IMR-90 (cell line): ENCODE measurements at regions not wholly inside any gene's neighbourhood (a gene's known extent, or its start where the extent isn't known, plus 50 kb on each side); places are given as distances from the start of the nearest gene placed in this dataset.

ENCODE experiments used
- ATAC-seq: fragments of 200-7000 bp; cut with Tn5 transposase; 2 replicates; pipeline ENCODE4 v1.9.1; 2020; ENCODE audit warnings: low read depth, mild to moderate bottlenecking, moderate library complexity
- BruUV-seq: library from RNA; stranded (reverse); fragments of 400-500 nt; replicated peaks from 2 replicates; lab custom pipeline; 2021; lab: Mats Ljungman, UMichigan
- CTCF ChIA-PET: fragments of 300-600 bp; formaldehyde crosslinking; extraction: SDS; loops from one replicate; lab custom pipeline; 2021; ENCODE audit warnings: antibody characterized with exemption; lab: Yijun Ruan, JAX
- POLR2A ChIA-PET: fragments of 300-600 bp; sonication (Branson Sonifier 250); formaldehyde crosslinking; loops from one replicate; lab custom pipeline; 2022; ENCODE audit warnings: antibody characterized with exemption; ENCODE audit not compliant: unreplicated experiment; lab: Charles Lee
- DNase-seq: peaks from one replicate; pipeline ENCODE4 v3.0.0; 2013
- H2AFZ ChIP-seq: replicated peaks from 2 replicates; pipeline ENCODE3; 2013; ENCODE audit warnings: low read length, mild to moderate bottlenecking; ENCODE audit not compliant: poor library complexity
- H2AK5ac ChIP-seq: 2 replicates; pipeline ENCODE4 v1.6.1; 2013; ENCODE audit warnings: low read depth, low read length, inconsistent platforms
- H2AK9ac ChIP-seq: replicated peaks from 2 replicates; pipeline ENCODE3; 2013; ENCODE audit warnings: mild to moderate bottlenecking, low read depth, low read length, moderate library complexity; ENCODE audit not compliant: poor library complexity
- H2BK120ac ChIP-seq: 2 replicates; pipeline ENCODE4 v1.6.1; 2013; ENCODE audit warnings: low read depth, low read length, inconsistent platforms
- H2BK15ac ChIP-seq: 3 replicates; pipeline ENCODE4 v1.6.1; 2013; ENCODE audit warnings: low read depth, low read length, inconsistent platforms
- H2BK20ac ChIP-seq: 2 replicates; pipeline ENCODE4 v1.6.1; 2013; ENCODE audit warnings: low read depth, mild to moderate bottlenecking, inconsistent platforms, low read length, moderate library complexity
- H2BK5ac ChIP-seq: 2 replicates; pipeline ENCODE4 v1.6.1; 2013; ENCODE audit warnings: mild to moderate bottlenecking, low read depth, low read length, inconsistent platforms; ENCODE audit not compliant: poor library complexity, severe bottlenecking
- H3K14ac ChIP-seq: replicated peaks from 2 replicates; pipeline ENCODE4 v1.6.1; 2013; ENCODE audit warnings: low read depth, low read length, inconsistent platforms
- H3K18ac ChIP-seq: 2 replicates; pipeline ENCODE4 v1.6.1; 2013; ENCODE audit warnings: low read depth, low read length, control low read depth
- H3K23ac ChIP-seq: 2 replicates; pipeline ENCODE4 v1.6.1; 2013; ENCODE audit warnings: low read depth, low read length, inconsistent platforms
- H3K27ac ChIP-seq: 2 replicates; pipeline ENCODE4 v1.5.1; 2013; ENCODE audit warnings: mild to moderate bottlenecking, control low read depth, low read length; ENCODE audit not compliant: insufficient read depth
- H3K27me3 ChIP-seq: 2 replicates; pipeline ENCODE4 v1.6.1; 2013; ENCODE audit warnings: low read length; ENCODE audit not compliant: control insufficient read depth, insufficient read depth
- H3K36me3 ChIP-seq: 2 replicates; pipeline ENCODE4 v1.6.1; 2013; ENCODE audit warnings: low read length, mixed read lengths; ENCODE audit not compliant: control insufficient read depth, insufficient read depth
- H3K4ac ChIP-seq: 2 replicates; pipeline ENCODE4 v1.6.1; 2013; ENCODE audit warnings: low read depth, low read length, inconsistent platforms
- H3K4me1 ChIP-seq: 2 replicates; pipeline ENCODE4 v1.6.1; 2013; ENCODE audit warnings: low read length, mixed read lengths; ENCODE audit not compliant: control insufficient read depth, insufficient read depth
- H3K4me2 ChIP-seq: 2 replicates; pipeline ENCODE4 v1.6.1; 2013; ENCODE audit warnings: low read depth, mild to moderate bottlenecking, control low read depth, low read length, moderate library complexity
- H3K4me3 ChIP-seq: 2 replicates; pipeline ENCODE4 v1.5.1; 2013; ENCODE audit warnings: low read depth, mild to moderate bottlenecking, control low read depth, low read length, moderate library complexity; ENCODE audit not compliant: insufficient read depth
- H3K56ac ChIP-seq: 2 replicates; pipeline ENCODE4 v1.6.1; 2013; ENCODE audit warnings: low read length, inconsistent platforms; ENCODE audit not compliant: insufficient read depth; ENCODE audit errors: extremely low read depth
- H3K79me1 ChIP-seq, 2 experiments: 2 replicates each; pipeline ENCODE4 v1.6.1; 2013; ENCODE audit warnings: low read length in 2 of 2, inconsistent platforms in 1 of 2, low read depth in 1 of 2
- H3K9ac ChIP-seq: 2 replicates; pipeline ENCODE4 v1.6.1; 2013; ENCODE audit warnings: low read depth, low read length, control low read depth
- H3K9me1 ChIP-seq: 2 replicates; pipeline ENCODE4 v1.6.1; 2013; ENCODE audit warnings: low read length, inconsistent platforms; ENCODE audit not compliant: insufficient read depth
- H3K9me3 ChIP-seq: 2 replicates; pipeline ENCODE4 v1.6.1; 2013; ENCODE audit warnings: low read length; ENCODE audit not compliant: control insufficient read depth, insufficient read depth
- H4K20me1 ChIP-seq: 2 replicates; pipeline ENCODE4 v1.6.1; 2013; ENCODE audit warnings: low read length, inconsistent platforms; ENCODE audit not compliant: insufficient read depth
- H4K5ac ChIP-seq: 2 replicates; pipeline ENCODE4 v1.6.1; 2013; ENCODE audit warnings: mild to moderate bottlenecking, low read depth, low read length, control low read depth
- H4K8ac ChIP-seq, 2 experiments: 2 replicates each; pipeline ENCODE4 v1.6.1; 2013; ENCODE audit warnings: low read depth in 2 of 2, low read length in 2 of 2, control low read depth in 1 of 2, inconsistent platforms in 1 of 2
- H4K91ac ChIP-seq: 2 replicates; pipeline ENCODE4 v1.6.1; 2013; ENCODE audit warnings: low read depth, low read length, inconsistent platforms; ENCODE audit not compliant: insufficient read depth
- BHLHE40 ChIP-seq: fragments of 150-350 bp; IDR thresholded peaks from 2 replicates; pipeline ENCODE4 v1.6.1; 2016; ENCODE audit warnings: mild to moderate bottlenecking, low read depth, low read length
- CEBPB ChIP-seq: IDR thresholded peaks from 2 replicates; pipeline ENCODE4 v1.6.1; 2012; ENCODE audit warnings: low read depth, low read length, improper control_type of control experiment
- CHD1 ChIP-seq: IDR thresholded peaks from 2 replicates; pipeline ENCODE4 v1.6.1; 2012; ENCODE audit warnings: low read depth, low read length, improper control_type of control experiment
- FOS ChIP-seq: fragments of 150-350 bp; IDR thresholded peaks from 2 replicates; pipeline ENCODE4 v1.6.1; 2016; ENCODE audit warnings: low read depth, low read length
- MAFK ChIP-seq: IDR thresholded peaks from 2 replicates; pipeline ENCODE4 v1.6.1; 2012; ENCODE audit warnings: low read depth, low read length, improper control_type of control experiment
- MAZ ChIP-seq: IDR thresholded peaks from 2 replicates; pipeline ENCODE4 v1.6.1; 2012; ENCODE audit warnings: low read depth, mild to moderate bottlenecking, low read length, improper control_type of control experiment, moderate library complexity, borderline replicate concordance
- MXI1 ChIP-seq: IDR thresholded peaks from 2 replicates; pipeline ENCODE4 v1.6.1; 2012; ENCODE audit warnings: low read depth, mild to moderate bottlenecking, low read length, moderate library complexity, borderline replicate concordance
- NFE2L2 ChIP-seq: fragments of 150-350 bp; IDR thresholded peaks from 2 replicates; pipeline ENCODE4 v1.6.1; 2016; ENCODE audit warnings: low read depth, mild to moderate bottlenecking, low read length
- POLR2A ChIP-seq: IDR thresholded peaks from 2 replicates; pipeline ENCODE4 v1.6.1; 2012; ENCODE audit warnings: mild to moderate bottlenecking, low read depth, low read length
- RAD21 ChIP-seq: IDR thresholded peaks from 2 replicates; pipeline ENCODE4 v1.6.1; 2012; ENCODE audit warnings: low read length, improper control_type of control experiment
- RCOR1 ChIP-seq: IDR thresholded peaks from 2 replicates; pipeline ENCODE4 v1.6.1; 2012; ENCODE audit warnings: mild to moderate bottlenecking, low read length, improper control_type of control experiment; ENCODE audit not compliant: insufficient replicate concordance
- RFX5 ChIP-seq: IDR thresholded peaks from 2 replicates; pipeline ENCODE4 v1.8.0; 2012; ENCODE audit warnings: low read depth, mild to moderate bottlenecking, low read length, moderate library complexity
- SMC3 ChIP-seq: fragments of 150-350 bp; IDR thresholded peaks from 2 replicates; pipeline ENCODE4 v1.6.1; 2016; ENCODE audit warnings: low read depth, mild to moderate bottlenecking, antibody characterized with exemption, low read length, moderate library complexity
- WGBS, 2 experiments: methylation state at CpG; one replicate each; pipeline versions ENCODE4 v1.1.5 to v1.1.7; 2013; ENCODE audit warnings: missing lambda C conversion rate in 2 of 2; ENCODE audit not compliant: insufficient read length in 1 of 2; ENCODE audit errors: extremely low coverage in 2 of 2; 5-methylcytosine and 5-hydroxymethylcytosine counted together
- dilution Hi-C: fragments of 300-500 bp; cut with HindIII; formaldehyde crosslinking; loops from one replicate; pipeline ENCODE4 v1.14.3; 2018; ENCODE audit warnings: low sequenced_read_pairs; ENCODE audit not compliant: unreplicated experiment
- in situ Hi-C: fragments of 300-500 bp; cut with MboI; formaldehyde crosslinking; loops from 3 replicates; pipeline ENCODE4 v1.14.3; 2019; ENCODE audit warnings: low sequenced_read_pairs, inconsistent platforms, mixed read lengths
- intact Hi-C: fragments of 100-400 bp; cut with micrococcal nuclease; formaldehyde crosslinking; loops from 2 replicates; pipeline ENCODE4 v1.10.0; 2022
- TF ChIP-seq, protein P1 (sequence below): fragments of 150-350 bp; IDR thresholded peaks from 2 replicates; pipeline ENCODE4 v1.6.1; 2016; ENCODE audit warnings: low read depth, mild to moderate bottlenecking, low read length, moderate library complexity, borderline replicate concordance
- TF ChIP-seq, protein P2 (sequence below): fragments of 150-350 bp; IDR thresholded peaks from 2 replicates; pipeline ENCODE4 v1.6.1; 2017; ENCODE audit warnings: mild to moderate bottlenecking, antibody characterized with exemption, low read length, low read depth
- TF ChIP-seq, protein P3 (sequence below): conservative IDR thresholded peaks from 2 replicates; pipeline ENCODE4 v1.5.1; 2012; ENCODE audit warnings: mild to moderate bottlenecking, low read depth, low read length, improper control_type of control experiment

DNA sequence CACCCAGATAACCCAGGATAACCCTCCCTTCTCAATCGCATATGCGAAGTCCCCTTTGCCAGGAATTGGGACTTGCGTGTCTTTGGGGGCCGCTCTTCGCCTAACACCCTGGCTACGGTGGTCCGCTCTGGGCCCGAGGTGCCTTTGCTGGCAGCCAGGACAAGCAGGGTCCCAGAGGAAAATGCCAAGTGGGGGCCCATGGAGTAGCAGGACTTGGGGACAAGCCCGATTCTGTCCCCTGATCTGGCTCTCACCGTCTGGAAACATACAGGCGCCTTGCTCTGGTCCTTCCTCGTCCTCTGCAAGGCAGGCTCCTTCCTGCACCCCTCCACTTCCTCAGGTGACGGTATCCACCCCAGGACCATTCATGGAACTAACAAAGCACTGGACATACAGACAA, 78.1 kb upstream of the UNC5A start:
- Histone ChIP-seq H2BK15ac (no peak overlapping the region), H3K9me3 (peaks cover 3% of the 10 kb centered on the region; the same call in 1 of the 2 replicates), H4K8ac (no peak overlapping the region), H3K23ac (no peak overlapping the region), H4K20me1 (no peaks in the 10 kb centered on the region), H2AK5ac (no peak overlapping the region), H3K27ac (no peak overlapping the region), H3K36me3 (no peaks in the 10 kb centered on the region), H4K5ac (no peak overlapping the region), H3K9me1 (no peaks in the 10 kb centered on the region), H2BK5ac (no peak overlapping the region), H3K4me3 (no peak overlapping the region), H3K79me1 (no peaks in the 10 kb centered on the region), H3K4me2 (no peak overlapping the region), H2AK9ac (no peak overlapping the region), H2AFZ (no peak overlapping the region), H3K9ac (no peak overlapping the region), H3K4ac (no peak overlapping the region), H3K27me3 (peaks cover 76% of the 10 kb centered on the region), H3K56ac (no peak overlapping the region), H2BK20ac (no peak overlapping the region), H4K91ac (no peak overlapping the region), H3K4me1 (no peaks in the 10 kb centered on the region), H2BK120ac (no peak overlapping the region), H3K14ac (no peak overlapping the region), H3K18ac (no peak overlapping the region)
- dilution Hi-C loops: no loop called here
- ChIA-PET POLR2A (no interaction called here), CTCF (no interaction called here)
- intact Hi-C loops: no loop called here
- ATAC-seq (no peak), DNase-seq (no peak)
- TF ChIP-seq POLR2A (no peak), SMC3 (no peak), MAZ (no peak), NFE2L2 (no peak), MXI1 (no peak), RAD21 (no peak), CHD1 (no peak), MAFK (no peak), FOS (no peak), CEBPB (no peak), RFX5 (no peak), RCOR1 (no peak), BHLHE40 (no peak)
- TF ChIP-seq, protein P1, sequence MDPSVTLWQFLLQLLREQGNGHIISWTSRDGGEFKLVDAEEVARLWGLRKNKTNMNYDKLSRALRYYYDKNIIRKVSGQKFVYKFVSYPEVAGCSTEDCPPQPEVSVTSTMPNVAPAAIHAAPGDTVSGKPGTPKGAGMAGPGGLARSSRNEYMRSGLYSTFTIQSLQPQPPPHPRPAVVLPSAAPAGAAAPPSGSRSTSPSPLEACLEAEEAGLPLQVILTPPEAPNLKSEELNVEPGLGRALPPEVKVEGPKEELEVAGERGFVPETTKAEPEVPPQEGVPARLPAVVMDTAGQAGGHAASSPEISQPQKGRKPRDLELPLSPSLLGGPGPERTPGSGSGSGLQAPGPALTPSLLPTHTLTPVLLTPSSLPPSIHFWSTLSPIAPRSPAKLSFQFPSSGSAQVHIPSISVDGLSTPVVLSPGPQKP: no peak
- TF ChIP-seq, protein P2, sequence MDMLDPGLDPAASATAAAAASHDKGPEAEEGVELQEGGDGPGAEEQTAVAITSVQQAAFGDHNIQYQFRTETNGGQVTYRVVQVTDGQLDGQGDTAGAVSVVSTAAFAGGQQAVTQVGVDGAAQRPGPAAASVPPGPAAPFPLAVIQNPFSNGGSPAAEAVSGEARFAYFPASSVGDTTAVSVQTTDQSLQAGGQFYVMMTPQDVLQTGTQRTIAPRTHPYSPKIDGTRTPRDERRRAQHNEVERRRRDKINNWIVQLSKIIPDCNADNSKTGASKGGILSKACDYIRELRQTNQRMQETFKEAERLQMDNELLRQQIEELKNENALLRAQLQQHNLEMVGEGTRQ: no peak
- TF ChIP-seq, protein P3, sequence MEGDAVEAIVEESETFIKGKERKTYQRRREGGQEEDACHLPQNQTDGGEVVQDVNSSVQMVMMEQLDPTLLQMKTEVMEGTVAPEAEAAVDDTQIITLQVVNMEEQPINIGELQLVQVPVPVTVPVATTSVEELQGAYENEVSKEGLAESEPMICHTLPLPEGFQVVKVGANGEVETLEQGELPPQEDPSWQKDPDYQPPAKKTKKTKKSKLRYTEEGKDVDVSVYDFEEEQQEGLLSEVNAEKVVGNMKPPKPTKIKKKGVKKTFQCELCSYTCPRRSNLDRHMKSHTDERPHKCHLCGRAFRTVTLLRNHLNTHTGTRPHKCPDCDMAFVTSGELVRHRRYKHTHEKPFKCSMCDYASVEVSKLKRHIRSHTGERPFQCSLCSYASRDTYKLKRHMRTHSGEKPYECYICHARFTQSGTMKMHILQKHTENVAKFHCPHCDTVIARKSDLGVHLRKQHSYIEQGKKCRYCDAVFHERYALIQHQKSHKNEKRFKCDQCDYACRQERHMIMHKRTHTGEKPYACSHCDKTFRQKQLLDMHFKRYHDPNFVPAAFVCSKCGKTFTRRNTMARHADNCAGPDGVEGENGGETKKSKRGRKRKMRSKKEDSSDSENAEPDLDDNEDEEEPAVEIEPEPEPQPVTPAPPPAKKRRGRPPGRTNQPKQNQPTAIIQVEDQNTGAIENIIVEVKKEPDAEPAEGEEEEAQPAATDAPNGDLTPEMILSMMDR: no peak
- WGBS, 2 experiments: 20% methylated on average over 1 of the region's 13 CpGs; no CpG with 5 or more reads in 1 of the 2 experiments
- in situ Hi-C loops: no loop called here
- no TSS peak for BruUV-seq
